HL-60 (cell line): ENCODE measurements at regions not wholly inside any gene's neighbourhood (a gene's known extent, or its start where the extent isn't known, plus 50 kb on each side); places are given as distances from the start of the nearest gene placed in this dataset.

Source experiments
- DNase-seq, 2 experiments: peaks; one replicate each; pipeline ENCODE4 v3.0.0-alpha.2; 2010 to 2020; ENCODE audit warnings: low read depth in 1 of 2, low spot score in 1 of 2
- H3K27ac ChIP-seq: fragments of 250-450 bp; sonication (Bioruptor Pico); replicated peaks from 2 replicates; pipeline ENCODE4 v1.5.1; 2020; ENCODE audit warnings: mild to moderate bottlenecking, moderate library complexity
- H3K27me3 ChIP-seq: fragments of 250-450 bp; sonication (Bioruptor Pico); 2 replicates; pipeline ENCODE4 v1.5.1; 2021; ENCODE audit warnings: mild to moderate bottlenecking, moderate library complexity; ENCODE audit not compliant: insufficient read depth, poor library complexity, severe bottlenecking
- H3K4me3 ChIP-seq: replicated peaks from 2 replicates; pipeline ENCODE4 v1.5.1; 2011; ENCODE audit warnings: mild to moderate bottlenecking, control low read depth, low read length; ENCODE audit not compliant: insufficient read depth
- CTCF ChIP-seq: IDR thresholded peaks from one replicate; pipeline ENCODE4 v1.5.1; 2011; ENCODE audit warnings: low read length, control low read depth, inconsistent platforms; ENCODE audit not compliant: insufficient read depth
- GABPA ChIP-seq: IDR thresholded peaks from 2 replicates; pipeline ENCODE4 v1.6.1; 2012; ENCODE audit warnings: low read depth
- POLR2AphosphoS5 ChIP-seq: IDR thresholded peaks from 2 replicates; pipeline ENCODE4 v1.6.1; 2012; ENCODE audit warnings: low read depth
- REST ChIP-seq: IDR thresholded peaks from 2 replicates; pipeline ENCODE4 v1.6.1; 2012; ENCODE audit warnings: low read depth; ENCODE audit not compliant: insufficient replicate concordance
- SPI1 ChIP-seq: IDR thresholded peaks from 2 replicates; pipeline ENCODE4 v1.6.1; 2012; ENCODE audit warnings: low read depth, mild to moderate bottlenecking, borderline replicate concordance

- H3K27ac ChIP-seq: no peak overlapping the region
- no peak for TF ChIP-seq REST
- no peak for TF ChIP-seq CTCF
- TF ChIP-seq POLR2AphosphoS5: no peak
- no peak for TF ChIP-seq GABPA
- no peak for TF ChIP-seq SPI1
- H3K4me3 ChIP-seq: no peak overlapping the region
- no peak for DNase-seq
- no peaks in the 10 kb centered on the region for H3K27me3 ChIP-seq
Measured at GRCh38 chr11:103656382-103656781, 380.1 kb upstream of the DDI1 start.

GRCh38 chr11:103659206-103659618 lies 377.2 kb upstream of the DDI1 start:
- Histone ChIP-seq H3K27ac (no peak overlapping the region), H3K4me3 (no peak overlapping the region), H3K27me3 (no peaks in the 10 kb centered on the region)
- TF ChIP-seq SPI1: no peak
- no peak for TF ChIP-seq GABPA
- no peak for TF ChIP-seq REST
- TF ChIP-seq POLR2AphosphoS5: no peak
- TF ChIP-seq CTCF: no peak
- DNase-seq: no peak

- TF ChIP-seq POLR2AphosphoS5 (no peak), CTCF (no peak), GABPA (no peak), REST (no peak), SPI1 (no peak)
- no peak overlapping the region for H3K4me3 ChIP-seq
- no peak overlapping the region for H3K27ac ChIP-seq
- H3K27me3 ChIP-seq: no peaks in the 10 kb centered on the region
- no peak for DNase-seq
Measured at GRCh38 chr11:103659743-103660142, 376.7 kb upstream of the DDI1 start.
